Large intestine (tissue), 3 donors: ENCODE measurements at regions not wholly inside any gene's neighbourhood (a gene's known extent, or its start where the extent isn't known, plus 50 kb on each side); places are given as distances from the start of the nearest gene placed in this dataset.

ENCODE experiments used
- DNase-seq, 2 donors: peaks; one replicate each; pipeline versions ENCODE4 v3.0.0 to v3.0.0-alpha.2; 2013
- H3K27ac ChIP-seq: one replicate; pipeline ENCODE4 v1.5.1; 2013; ENCODE audit warnings: low read length
- H3K27me3 ChIP-seq: 2 replicates; pipeline ENCODE4 v1.6.1; 2013; ENCODE audit warnings: low read length; ENCODE audit not compliant: control insufficient read depth, insufficient read depth
- H3K36me3 ChIP-seq: 2 replicates; pipeline ENCODE4 v1.6.1; 2013; ENCODE audit warnings: low read length; ENCODE audit not compliant: control insufficient read depth, insufficient read depth
- H3K4me1 ChIP-seq: one replicate; pipeline ENCODE4 v1.6.1; 2013; ENCODE audit warnings: low read length; ENCODE audit not compliant: control insufficient read depth, insufficient read depth
- H3K4me3 ChIP-seq: one replicate; pipeline ENCODE4 v1.5.1; 2013; ENCODE audit warnings: low read length
- H3K9me3 ChIP-seq: one replicate; pipeline ENCODE4 v1.6.1; 2013; ENCODE audit warnings: mild to moderate bottlenecking, low read depth, low read length, moderate library complexity; ENCODE audit not compliant: control insufficient read depth
- WGBS: methylation state at CpG from one replicate; pipeline ENCODE4 v1.1.5; 2013; ENCODE audit warnings: low lambda C conversion rate; ENCODE audit not compliant: insufficient coverage; 5-methylcytosine and 5-hydroxymethylcytosine counted together

- no peak for DNase-seq
- Histone ChIP-seq H3K27ac (no peak overlapping the region), H3K27me3 (no peaks in the 10 kb centered on the region), H3K4me1 (no peaks in the 10 kb centered on the region), H3K36me3 (no peaks in the 10 kb centered on the region), H3K4me3 (no peak overlapping the region), H3K9me3 (no peaks in the 10 kb centered on the region)
- no CpG with 5 or more reads among the region's 9 CpGs for WGBS
Observed at GRCh38 chr7:41275255-41275654, 427.6 kb downstream of the INHBA start.

GRCh38 chr7:41274179-41274578, 428.7 kb downstream of the INHBA start:
- no peaks in the 10 kb centered on the region for H3K4me1 ChIP-seq
- WGBS = 50% methylated on average over 2 of the region's 5 CpGs
- H3K27ac ChIP-seq = no peak overlapping the region
- H3K36me3 ChIP-seq = no peaks in the 10 kb centered on the region
- H3K4me3 ChIP-seq = no peak overlapping the region
- H3K27me3 ChIP-seq = no peaks in the 10 kb centered on the region
- no peaks in the 10 kb centered on the region for H3K9me3 ChIP-seq
- no peak for DNase-seq

- Histone ChIP-seq H3K36me3 (no peaks in the 10 kb centered on the region), H3K4me3 (no peak overlapping the region), H3K27me3 (no peaks in the 10 kb centered on the region), H3K9me3 (no peaks in the 10 kb centered on the region), H3K27ac (no peak overlapping the region), H3K4me1 (no peaks in the 10 kb centered on the region)
- WGBS = no CpG with 5 or more reads among the region's 5 CpGs
- no peak for DNase-seq
Observed at GRCh38 chr7:41272664-41273063, 430.2 kb downstream of the INHBA start.

GRCh38 chr7:41268878-41269277, 434.0 kb downstream of the INHBA start:
- no peak overlapping the region for H3K27ac ChIP-seq
- DNase-seq = no peak
- H3K4me3 ChIP-seq = no peak overlapping the region
- WGBS = no CpG with 5 or more reads among the region's 2 CpGs
- H3K27me3 ChIP-seq = no peaks in the 10 kb centered on the region
- H3K36me3 ChIP-seq = no peaks in the 10 kb centered on the region
- H3K9me3 ChIP-seq = no peaks in the 10 kb centered on the region
- H3K4me1 ChIP-seq = no peaks in the 10 kb centered on the region

GRCh38 chr7:41261080-41261479, 441.8 kb downstream of the INHBA start:
- no peak overlapping the region for H3K4me3 ChIP-seq
- DNase-seq = no peak
- H3K36me3 ChIP-seq = no peaks in the 10 kb centered on the region
- no peaks in the 10 kb centered on the region for H3K9me3 ChIP-seq
- no CpG with 5 or more reads among the region's 4 CpGs for WGBS
- no peaks in the 10 kb centered on the region for H3K27me3 ChIP-seq
- no peak overlapping the region for H3K27ac ChIP-seq
- H3K4me1 ChIP-seq = no peaks in the 10 kb centered on the region

GRCh38 chr7:41257660-41258059, 445.2 kb downstream of the INHBA start:
- no peaks in the 10 kb centered on the region for H3K4me1 ChIP-seq

GRCh38 chr7:41256186-41256945, 446.5 kb downstream of the INHBA start:
- 34% methylated on average over 2 of the region's 5 CpGs for WGBS
- H3K9me3 ChIP-seq = no peaks in the 10 kb centered on the region
- no peak overlapping the region for H3K4me3 ChIP-seq
- H3K4me1 ChIP-seq = no peaks in the 10 kb centered on the region
- no peaks in the 10 kb centered on the region for H3K36me3 ChIP-seq
- H3K27me3 ChIP-seq = no peaks in the 10 kb centered on the region
- no peak overlapping the region for H3K27ac ChIP-seq
- DNase-seq = no peak

More at GRCh38 chr7:41257660-41258059, 445.2 kb downstream of the INHBA start:
- H3K36me3 ChIP-seq = no peaks in the 10 kb centered on the region
- DNase-seq = no peak
- H3K9me3 ChIP-seq = no peaks in the 10 kb centered on the region
- H3K27me3 ChIP-seq = no peaks in the 10 kb centered on the region
- no peak overlapping the region for H3K4me3 ChIP-seq
- no peak overlapping the region for H3K27ac ChIP-seq
- no CpG with 5 or more reads among the region's 4 CpGs for WGBS

- WGBS = no CpG with 5 or more reads among the region's 2 CpGs
- Histone ChIP-seq H3K27ac (no peak overlapping the region), H3K9me3 (no peaks in the 10 kb centered on the region), H3K36me3 (no peaks in the 10 kb centered on the region), H3K4me1 (no peaks in the 10 kb centered on the region), H3K27me3 (no peaks in the 10 kb centered on the region), H3K4me3 (no peak overlapping the region)
- DNase-seq = no peak
Observed at GRCh38 chr7:41255716-41256115, 447.2 kb downstream of the INHBA start.

- Histone ChIP-seq H3K27ac (no peak overlapping the region), H3K36me3 (no peaks in the 10 kb centered on the region), H3K27me3 (no peaks in the 10 kb centered on the region), H3K9me3 (no peaks in the 10 kb centered on the region), H3K4me1 (no peaks in the 10 kb centered on the region), H3K4me3 (no peak overlapping the region)
- WGBS = no CpG with 5 or more reads among the region's 3 CpGs
- DNase-seq = no peak
Observed at GRCh38 chr7:41255113-41255512, 447.8 kb downstream of the INHBA start.

GRCh38 chr7:41252957-41253356, 449.9 kb downstream of the INHBA start:
- Histone ChIP-seq H3K27me3 (no peaks in the 10 kb centered on the region), H3K36me3 (no peaks in the 10 kb centered on the region), H3K27ac (no peak overlapping the region), H3K4me1 (no peaks in the 10 kb centered on the region), H3K9me3 (no peaks in the 10 kb centered on the region), H3K4me3 (no peak overlapping the region)
- no CpG with 5 or more reads among the region's 6 CpGs for WGBS
- no peak for DNase-seq

GRCh38 chr7:41252551-41252950, 450.3 kb downstream of the INHBA start:
- no peak overlapping the region for H3K4me3 ChIP-seq
- no peak for DNase-seq
- no peaks in the 10 kb centered on the region for H3K36me3 ChIP-seq
- H3K27ac ChIP-seq = no peak overlapping the region
- no peaks in the 10 kb centered on the region for H3K27me3 ChIP-seq
- no peaks in the 10 kb centered on the region for H3K4me1 ChIP-seq
- WGBS = no CpG with 5 or more reads among the region's 1 CpG
- H3K9me3 ChIP-seq = no peaks in the 10 kb centered on the region
